ENCODE measurements at regions not wholly inside any gene's neighbourhood (a gene's known extent, or its start where the extent isn't known, plus 50 kb on each side); places are given as distances from the start of the nearest gene placed in this dataset.
"Not testable (repeated sequence)": the region's sequence is repeated elsewhere in the genome, so short reads cannot be mapped to it uniquely, and the experiment has no call there.

DNA sequence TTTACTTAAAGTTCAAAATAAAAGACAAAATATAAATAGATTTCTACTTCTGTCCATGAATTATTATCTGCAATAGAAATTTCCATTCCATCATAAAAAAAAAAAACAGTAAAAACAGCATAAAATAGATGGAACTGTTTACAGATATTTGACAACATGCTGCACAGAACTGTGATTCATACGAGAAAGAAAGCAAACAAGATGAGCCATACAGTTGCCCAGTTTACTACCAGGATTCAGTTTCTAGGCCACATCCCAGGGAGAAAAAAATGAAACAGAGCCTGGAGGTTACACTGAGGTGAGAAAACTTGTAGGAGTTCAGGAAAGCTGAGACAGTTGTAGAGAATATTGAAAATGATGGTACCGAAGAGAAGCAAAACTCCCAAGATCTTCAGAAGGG is 1426.9 kb upstream of the ACVR2A start:
- FAIRE-seq (no peak), DNase-seq (ENCODE audit: insufficient read length, low spot score) (no peak)

- FAIRE-seq (no peak), DNase-seq (ENCODE audit: insufficient read length, low spot score) (no peak)
These were observed 1429.5 kb upstream of the ACVR2A start for GRCh38 chr2:146415291-146415690.

DNA sequence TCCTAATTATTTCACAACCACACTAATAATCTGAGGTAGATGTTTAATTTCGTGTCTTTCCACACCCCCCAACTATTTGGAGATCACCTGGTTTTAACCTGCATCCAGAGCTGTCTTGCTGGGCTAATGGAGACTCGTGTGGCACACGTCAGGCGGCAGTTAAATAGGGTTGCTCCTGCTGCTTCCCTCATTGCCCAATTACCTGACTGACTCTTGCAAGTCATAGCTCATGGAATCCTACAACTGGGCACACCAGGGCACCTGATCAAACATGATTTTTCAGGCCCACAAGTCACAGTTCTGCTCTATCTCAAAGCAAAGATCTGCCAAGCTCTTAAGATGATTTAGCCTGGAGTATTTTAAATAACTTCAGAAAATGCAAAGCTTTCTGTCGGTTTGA is 1430.4 kb upstream of the ACVR2A start:
- no peak for FAIRE-seq
- DNase-seq (ENCODE audit: insufficient read length, low spot score), result no peak

GRCh38 chr2:146413086-146413610 is 1431.7 kb upstream of the ACVR2A start:
- FAIRE-seq (no peak), DNase-seq (ENCODE audit: insufficient read length, low spot score) (no peak)

- DNase-seq (ENCODE audit: insufficient read length, low spot score) (no peak), FAIRE-seq (no peak)
These were observed 1432.2 kb upstream of the ACVR2A start for GRCh38 chr2:146412625-146413024.

GRCh38 chr2:146405402-146406309 is 1439.2 kb upstream of the ACVR2A start:
- FAIRE-seq; DNase-seq (ENCODE audit: insufficient read length, low spot score): not testable (repeated sequence)

- not testable (repeated sequence) for DNase-seq (ENCODE audit: insufficient read length, low spot score); FAIRE-seq
These were observed 1441.2 kb upstream of the ACVR2A start for GRCh38 chr2:146403546-146404160.

GRCh38 chr2:146392631-146393030 is 1452.2 kb upstream of the ACVR2A start:
- DNase-seq (ENCODE audit: insufficient read length, low spot score), result no peak

GRCh38 chr2:146392186-146392585 is 1452.6 kb upstream of the ACVR2A start:
- DNase-seq (ENCODE audit: insufficient read length, low spot score) (no peak), FAIRE-seq (no peak)

More at GRCh38 chr2:146392631-146393030, 1452.2 kb upstream of the ACVR2A start:
- FAIRE-seq, result no peak

DNA sequence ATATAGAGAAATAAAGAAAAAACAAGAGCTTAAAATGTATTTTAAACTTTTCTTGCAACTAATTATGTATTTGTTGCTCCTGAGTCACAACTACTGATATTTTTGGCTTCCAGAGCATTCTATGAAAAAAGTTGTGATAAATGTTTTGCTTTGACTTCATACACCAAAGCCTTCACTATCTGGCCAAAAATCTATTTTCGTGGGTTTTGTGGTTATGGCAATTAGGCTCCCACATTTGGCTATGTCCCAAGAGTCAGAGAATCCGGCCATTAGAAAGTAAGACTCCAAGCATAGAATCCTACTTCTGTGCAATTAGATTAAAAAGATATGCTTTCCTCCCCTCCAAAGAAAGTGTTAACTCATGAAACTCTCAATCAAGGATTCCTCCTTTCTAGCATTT is 1456.1 kb upstream of the ACVR2A start:
- FAIRE-seq (no peak), DNase-seq (ENCODE audit: insufficient read length, low spot score) (no peak)

DNA sequence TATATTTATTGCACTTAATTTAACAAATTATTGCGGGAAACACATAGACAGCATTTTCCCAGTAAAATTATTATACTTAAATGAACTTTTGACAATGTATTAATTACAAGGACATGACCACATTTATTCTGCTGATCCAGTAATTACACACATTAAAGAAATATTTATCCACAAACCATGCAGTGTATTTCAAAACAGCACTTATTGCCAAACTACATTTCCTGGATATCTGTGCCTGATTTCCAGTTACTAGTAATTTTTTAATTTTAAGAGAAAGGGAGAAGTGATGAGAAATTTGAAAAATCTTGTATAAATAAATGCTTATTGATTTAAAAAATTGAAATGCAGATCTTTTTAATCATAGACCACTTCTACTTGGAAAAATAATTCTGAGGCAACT is 1458.7 kb upstream of the ACVR2A start:
- FAIRE-seq, result no peak
- DNase-seq (ENCODE audit: insufficient read length, low spot score), result no peak

DNA sequence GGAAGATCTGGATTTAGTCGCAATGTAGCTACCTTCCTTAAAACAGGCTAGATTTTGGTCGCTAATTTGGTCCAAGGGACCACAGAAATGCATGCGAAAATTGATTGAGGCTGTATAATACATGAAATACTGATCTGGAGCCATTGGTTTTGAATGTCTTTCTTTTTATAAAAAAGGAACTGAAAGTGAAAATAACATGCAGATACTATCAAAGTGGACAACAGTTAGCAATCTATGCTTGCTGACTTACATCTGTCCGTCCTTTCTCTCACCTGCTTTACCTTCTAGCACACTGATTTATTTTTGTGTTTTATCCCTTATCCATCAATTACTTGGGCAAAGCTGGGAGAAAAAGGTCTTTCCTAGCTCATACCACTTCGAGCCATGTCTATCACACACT is 1459.8 kb upstream of the ACVR2A start:
- DNase-seq (ENCODE audit: insufficient read length, low spot score) (no peak), FAIRE-seq (no peak)

DNA sequence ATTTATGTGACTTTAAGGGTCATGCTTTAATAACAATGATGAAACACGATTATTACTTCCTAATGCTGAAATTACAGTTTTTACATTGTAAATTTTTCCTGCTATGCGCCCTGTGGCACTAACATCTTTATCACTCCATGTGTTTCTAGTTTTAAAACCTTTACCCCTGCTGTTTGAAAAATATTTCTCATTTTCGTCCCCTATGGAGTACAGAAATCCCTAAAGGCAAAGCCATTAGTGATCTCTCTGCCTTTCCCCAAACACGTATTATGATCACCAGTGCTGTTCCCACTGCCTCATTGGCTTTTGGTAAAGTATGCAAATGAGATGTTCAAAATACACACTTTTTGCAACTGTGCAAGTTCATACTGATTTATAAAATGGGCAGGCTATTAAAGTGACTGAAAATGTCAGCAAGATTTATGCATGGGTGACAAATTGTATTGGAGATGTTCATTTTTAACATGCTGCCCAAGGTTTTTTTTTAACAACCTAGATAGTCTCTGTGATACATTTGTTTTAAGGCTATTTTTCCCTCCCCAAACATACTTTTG is 1468.2 kb upstream of the ACVR2A start:
- DNase-seq (ENCODE audit: insufficient read length, low spot score), result no peak
- FAIRE-seq, result no peak

- FAIRE-seq, result no peak
- DNase-seq (ENCODE audit: insufficient read length, low spot score), result no peak
These were observed 1470.3 kb upstream of the ACVR2A start for GRCh38 chr2:146374505-146374904.

DNA sequence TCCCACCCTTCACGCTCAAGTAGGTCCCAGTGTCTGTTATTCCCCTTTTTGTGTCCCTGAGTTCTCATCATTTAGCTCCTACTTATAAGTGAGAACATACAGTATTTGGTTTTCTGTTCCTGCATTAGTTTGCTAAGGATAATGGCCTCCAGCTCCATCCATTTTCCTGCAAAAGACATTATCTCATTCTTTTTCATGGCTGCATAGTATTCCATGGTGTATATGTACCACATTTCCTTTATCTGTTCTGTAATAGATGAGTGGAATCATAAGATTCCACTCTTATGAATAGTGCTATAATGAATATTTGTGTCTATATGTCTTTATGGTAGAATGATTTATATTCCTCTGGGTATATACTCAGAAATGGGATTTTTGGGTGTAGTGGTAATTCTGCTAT is 1473.5 kb upstream of the ACVR2A start:
- not testable (repeated sequence) for DNase-seq (ENCODE audit: insufficient read length, low spot score); FAIRE-seq

DNA sequence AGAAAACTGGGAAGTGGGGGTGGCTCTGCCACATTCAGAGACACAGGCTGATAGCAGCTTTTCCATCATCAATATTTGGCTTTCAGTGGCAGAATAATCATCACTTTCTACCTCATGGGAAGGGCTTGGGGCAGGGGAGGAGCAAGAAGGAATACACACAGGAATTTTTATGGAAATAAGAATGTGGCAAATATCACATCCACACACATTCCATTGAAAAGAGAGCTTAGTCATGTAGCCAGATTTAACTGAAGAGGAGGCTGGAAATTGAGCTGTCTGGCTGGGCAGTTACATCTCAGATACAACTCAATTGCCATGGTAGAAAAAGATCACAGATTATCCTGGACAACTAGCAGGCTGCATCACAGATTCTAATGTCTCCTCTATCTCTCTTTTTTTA is 1474.0 kb upstream of the ACVR2A start:
- DNase-seq (ENCODE audit: insufficient read length, low spot score), result no peak
- FAIRE-seq, result no peak

GRCh38 chr2:146366276-146366675 is 1478.6 kb upstream of the ACVR2A start:
- DNase-seq (ENCODE audit: insufficient read length, low spot score) (no peak), FAIRE-seq (no peak)

DNA sequence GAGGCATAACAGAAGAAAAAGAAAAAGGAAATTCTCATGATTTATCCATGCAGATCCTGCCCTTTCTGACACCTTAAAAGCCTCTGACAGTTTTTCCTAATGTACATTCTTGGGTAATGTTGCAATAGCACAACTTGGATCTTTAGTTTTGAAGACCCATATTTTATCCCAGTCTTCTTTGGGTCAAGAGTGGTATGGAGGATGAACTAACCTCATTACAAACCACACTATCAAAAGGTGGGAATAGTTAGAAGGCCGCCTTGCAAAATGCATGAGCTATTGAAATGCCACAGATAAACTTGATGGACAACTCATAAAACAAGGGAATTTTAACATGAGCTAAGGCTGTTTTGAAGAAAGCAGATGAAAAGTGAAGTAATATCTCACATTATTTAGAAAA is 1479.8 kb upstream of the ACVR2A start:
- no peak for DNase-seq (ENCODE audit: insufficient read length, low spot score)
- no peak for FAIRE-seq

GRCh38 chr2:146363731-146364130 is 1481.1 kb upstream of the ACVR2A start:
- no peak for DNase-seq (ENCODE audit: insufficient read length, low spot score)
- no peak for FAIRE-seq

DNA sequence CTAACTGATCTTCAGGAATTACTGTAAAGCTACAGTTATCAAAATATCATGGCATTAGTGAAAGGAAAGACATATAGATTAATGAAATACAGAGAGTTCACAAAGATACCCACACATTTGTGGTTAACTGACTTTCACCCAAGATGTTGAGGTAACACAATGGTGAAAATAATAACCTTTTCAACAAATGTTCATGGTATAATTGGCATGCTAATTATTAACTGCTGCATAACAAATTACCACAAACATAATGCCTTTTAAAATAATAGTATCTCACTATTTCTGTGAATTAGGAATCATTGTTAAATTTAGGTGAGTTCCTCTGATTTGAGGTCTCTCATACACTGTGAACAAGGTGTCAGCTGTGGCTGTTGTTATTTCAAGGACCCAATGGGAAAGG is 1493.1 kb upstream of the ACVR2A start:
- FAIRE-seq (no peak), DNase-seq (ENCODE audit: insufficient read length, low spot score) (no peak)

DNA sequence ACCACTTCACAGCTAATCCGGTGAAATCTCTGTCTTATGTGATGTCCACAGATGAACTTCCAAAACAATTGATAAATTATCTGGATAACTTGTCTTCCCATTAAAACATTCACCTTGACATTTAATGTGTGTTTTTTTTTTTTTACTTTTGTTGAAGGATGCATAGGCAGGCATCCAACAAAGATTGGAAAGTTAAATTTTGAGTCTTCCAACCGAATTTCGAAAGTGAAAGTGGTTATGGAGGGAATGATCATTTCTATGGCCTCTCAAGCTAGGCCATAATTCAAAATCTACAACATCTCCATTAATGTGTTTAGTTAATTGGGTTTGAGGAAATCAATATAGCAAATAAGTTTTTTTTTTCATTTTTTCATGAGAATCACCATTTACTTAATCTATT is 1495.5 kb upstream of the ACVR2A start:
- DNase-seq (ENCODE audit: insufficient read length, low spot score), result no peak
- no peak for FAIRE-seq

GRCh38 chr2:146324951-146325350 is 1519.9 kb upstream of the ACVR2A start:
- no peak for FAIRE-seq

More at GRCh38 chr2:146324951-146325350, 1519.9 kb upstream of the ACVR2A start:
- DNase-seq (ENCODE audit: insufficient read length, low spot score), result no peak

All from GM19239 (cell line).